HepG2 (cell line): ENCODE measurements at regions not wholly inside any gene's neighbourhood (a gene's known extent, or its start where the extent isn't known, plus 50 kb on each side); places are given as distances from the start of the nearest gene placed in this dataset.

Experiments used
- KLF16 ChIP-seq, 2 experiments: sonication (generic) in 1 of 2; formaldehyde crosslinking in 1 of 2; IDR thresholded peaks; 2 replicates each; pipeline versions ENCODE4 v1.6.1 to v1.8.0; 2016 to 2023; ENCODE audit warnings: missing genetic modification reagents in 2 of 2, missing compliant biosample characterization in 1 of 2
- TFE3 ChIP-seq: IDR thresholded peaks from 2 replicates; pipeline ENCODE4 v1.6.1; 2016
- ZHX1 ChIP-seq: sonication (generic); formaldehyde crosslinking; IDR thresholded peaks from 2 replicates; pipeline ENCODE4 v1.8.1; 2022; ENCODE audit warnings: low read depth, mild to moderate bottlenecking, missing genetic modification reagents
- ZNF3 ChIP-seq: IDR thresholded peaks from 2 replicates; pipeline ENCODE4 v1.7.0; 2017; ENCODE audit warnings: inconsistent platforms
- ZNF784 ChIP-seq: sonication (generic); formaldehyde crosslinking; IDR thresholded peaks from 2 replicates; pipeline ENCODE4 v1.5.1; 2020; ENCODE audit warnings: missing genetic modification reagents, mild to moderate bottlenecking, borderline replicate concordance
- TF ChIP-seq, protein P1 (sequence below): sonication (generic); formaldehyde crosslinking; IDR thresholded peaks from 2 replicates; pipeline ENCODE4 v1.5.0; 2020; ENCODE audit warnings: missing genetic modification reagents

- TF ChIP-seq ZNF784 (CRISPR knock-in tag) (no peak), TFE3 (no peak), KLF16 (CRISPR knock-in tag; IDR thresholded peaks at IDR 0.05) (no peak), ZNF3 (no peak), ZHX1 (no peak)
- TF ChIP-seq, protein P1, sequence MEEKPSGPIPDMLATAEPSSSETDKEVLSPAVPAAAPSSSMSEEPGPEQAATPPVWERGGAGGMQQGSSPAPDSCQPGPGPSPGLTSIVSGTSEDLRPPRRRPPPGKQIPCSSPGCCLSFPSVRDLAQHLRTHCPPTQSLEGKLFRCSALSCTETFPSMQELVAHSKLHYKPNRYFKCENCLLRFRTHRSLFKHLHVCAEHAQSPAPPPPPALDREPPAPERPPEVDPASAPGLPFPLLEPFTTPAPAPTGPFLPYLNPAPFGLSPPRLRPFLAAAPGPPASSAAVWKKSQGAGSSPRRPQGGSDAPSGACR (CRISPR knock-in tag), result no peak
Observed at GRCh38 chr4:156252358-156252921, 298.8 kb upstream of the CTSO start (continued).
